Activated T-helper 1 cell treated with anti-CD3 and anti-CD28 coated beads, Interleukin-12 subunit alpha, Interleukin-12 subunit beta, Interleukin-2, Interleukin-4 antibody, amounts not matched to agents 30 ng/mL and 10 ng/mL and 1 ng/mL, durations not matched to agents 14 hours and 24 hours and 36 hours (primary cell): ENCODE measurements at regions not wholly inside any gene's neighbourhood (a gene's known extent, or its start where the extent isn't known, plus 50 kb on each side); places are given as distances from the start of the nearest gene placed in this dataset.
A peak's percentile ranks its signal among the peaks of the same experiment; 100 is the strongest.

Experiments used
- DNase-seq: peaks from one replicate; pipeline ENCODE4 v3.0.0; 2021; ENCODE audit warnings: low spot score
- H3K27ac Mint-ChIP-seq: one replicate; pipeline ENCODE4 v1.8.0; 2021; ENCODE audit warnings: mild to moderate bottlenecking, mixed read lengths
- H3K27me3 Mint-ChIP-seq: one replicate; pipeline ENCODE4 v1.8.0; 2022; ENCODE audit warnings: mild to moderate bottlenecking, moderate library complexity, mixed read lengths; ENCODE audit not compliant: insufficient read depth
- H3K36me3 Mint-ChIP-seq: one replicate; pipeline ENCODE4 v1.8.0; 2021; ENCODE audit warnings: low read depth, mixed read lengths
- H3K4me1 Mint-ChIP-seq: one replicate; pipeline ENCODE4 v1.8.0; 2021; ENCODE audit warnings: low read depth, mixed read lengths
- H3K4me3 Mint-ChIP-seq: one replicate; pipeline ENCODE4 v1.8.0; 2021; ENCODE audit warnings: mild to moderate bottlenecking, moderate library complexity, mixed read lengths
- H3K9me3 Mint-ChIP-seq: one replicate; pipeline ENCODE4 v1.8.0; 2021; ENCODE audit warnings: mixed read lengths
- intact Hi-C: fragments of 100-400 bp; cut with micrococcal nuclease; formaldehyde crosslinking; loops from one replicate; pipeline ENCODE4 v1.15.1; 2024

DNA sequence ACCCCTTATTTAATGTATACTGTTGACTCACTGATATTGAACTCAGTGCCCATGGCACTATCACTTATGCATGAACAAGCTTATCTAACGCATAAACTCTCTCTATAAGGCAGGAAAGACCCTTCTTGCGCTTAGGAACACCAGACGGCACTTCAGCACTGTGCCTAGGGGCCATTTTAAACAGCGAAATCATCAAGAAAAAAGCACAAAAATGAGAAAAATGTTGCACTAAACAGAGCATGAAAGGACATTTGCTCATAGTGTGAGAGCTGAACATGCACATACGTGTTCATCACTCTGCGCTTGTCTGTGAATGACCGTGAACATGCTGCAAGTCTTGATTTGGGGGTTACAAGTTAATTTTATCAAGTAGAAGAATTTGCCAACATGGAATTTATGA, 109.6 kb downstream of the WDR11 start:
- Mint-ChIP-seq H3K4me3 (no peak overlapping the region), H3K9me3 (no peaks in the 10 kb centered on the region), H3K4me1 (no peaks in the 10 kb centered on the region), H3K27me3 (no peaks in the 10 kb centered on the region), H3K36me3 (no peaks in the 10 kb centered on the region), H3K27ac (no peak overlapping the region)
- intact Hi-C loops, result no loop called here
- DNase-seq, result no peak

- Mint-ChIP-seq H3K27ac (no peak overlapping the region), H3K36me3 (no peaks in the 10 kb centered on the region), H3K9me3 (no peaks in the 10 kb centered on the region), H3K27me3 (no peaks in the 10 kb centered on the region), H3K4me3 (no peak overlapping the region), H3K4me1 (no peaks in the 10 kb centered on the region)
- intact Hi-C loops, result no loop called here
- DNase-seq, result no peak
These were observed 110.9 kb downstream of the WDR11 start for GRCh38 chr10:120961795-120962755.

GRCh38 chr10:120962756-120963593, 111.8 kb downstream of the WDR11 start:
- H3K27ac Mint-ChIP-seq, result no peak overlapping the region
- no peaks in the 10 kb centered on the region for H3K4me1 Mint-ChIP-seq
- H3K4me3 Mint-ChIP-seq, result no peak overlapping the region
- no peaks in the 10 kb centered on the region for H3K27me3 Mint-ChIP-seq
- intact Hi-C loops, result no loop called here
- no peaks in the 10 kb centered on the region for H3K36me3 Mint-ChIP-seq
- no peak for DNase-seq
- no peaks in the 10 kb centered on the region for H3K9me3 Mint-ChIP-seq

- H3K27ac Mint-ChIP-seq, result no peak overlapping the region
- H3K4me1 Mint-ChIP-seq, result no peaks in the 10 kb centered on the region
- no peak overlapping the region for H3K4me3 Mint-ChIP-seq
- H3K27me3 Mint-ChIP-seq, result no peaks in the 10 kb centered on the region
- intact Hi-C loops, result no loop called here
- DNase-seq, result no peak
- no peaks in the 10 kb centered on the region for H3K9me3 Mint-ChIP-seq
- H3K36me3 Mint-ChIP-seq, result no peaks in the 10 kb centered on the region
These were observed 112.5 kb downstream of the WDR11 start for GRCh38 chr10:120963594-120964220.

GRCh38 chr10:120966657-120967045, 115.5 kb downstream of the WDR11 start:
- no peaks in the 10 kb centered on the region for H3K27me3 Mint-ChIP-seq
- H3K4me1 Mint-ChIP-seq, result no peaks in the 10 kb centered on the region
- DNase-seq, result no peak
- intact Hi-C loops, result no loop called here
- no peaks in the 10 kb centered on the region for H3K36me3 Mint-ChIP-seq
- no peak overlapping the region for H3K27ac Mint-ChIP-seq
- no peak overlapping the region for H3K4me3 Mint-ChIP-seq
- H3K9me3 Mint-ChIP-seq, result no peaks in the 10 kb centered on the region

DNA sequence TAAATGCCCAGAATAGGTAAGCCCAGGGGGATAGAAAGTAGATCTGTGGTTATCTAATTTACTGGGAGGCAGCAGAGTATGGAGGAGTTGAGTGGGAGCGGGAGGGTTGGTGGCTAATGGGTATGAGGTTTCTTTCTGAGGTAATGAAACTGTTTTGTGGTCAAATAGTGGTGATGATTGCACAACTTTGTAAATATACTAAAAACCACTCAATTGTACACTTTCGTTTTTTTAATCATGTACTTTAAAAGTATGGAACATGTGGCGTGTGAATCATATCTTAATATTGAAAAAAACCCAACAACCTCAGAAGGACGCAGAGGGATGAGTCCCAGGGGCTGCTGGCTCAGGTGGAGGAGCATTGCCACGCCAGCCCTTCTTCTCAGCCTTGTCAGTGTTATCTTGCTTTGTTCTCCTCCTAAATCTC, 118.1 kb downstream of the WDR11 start:
- DNase-seq, result no peak
- Mint-ChIP-seq H3K27me3 (no peaks in the 10 kb centered on the region), H3K4me3 (no peak overlapping the region), H3K27ac (peak overlapping the region; percentile 26), H3K9me3 (no peaks in the 10 kb centered on the region), H3K4me1 (no peaks in the 10 kb centered on the region), H3K36me3 (no peaks in the 10 kb centered on the region)
- intact Hi-C loops, result no loop called here

DNA sequence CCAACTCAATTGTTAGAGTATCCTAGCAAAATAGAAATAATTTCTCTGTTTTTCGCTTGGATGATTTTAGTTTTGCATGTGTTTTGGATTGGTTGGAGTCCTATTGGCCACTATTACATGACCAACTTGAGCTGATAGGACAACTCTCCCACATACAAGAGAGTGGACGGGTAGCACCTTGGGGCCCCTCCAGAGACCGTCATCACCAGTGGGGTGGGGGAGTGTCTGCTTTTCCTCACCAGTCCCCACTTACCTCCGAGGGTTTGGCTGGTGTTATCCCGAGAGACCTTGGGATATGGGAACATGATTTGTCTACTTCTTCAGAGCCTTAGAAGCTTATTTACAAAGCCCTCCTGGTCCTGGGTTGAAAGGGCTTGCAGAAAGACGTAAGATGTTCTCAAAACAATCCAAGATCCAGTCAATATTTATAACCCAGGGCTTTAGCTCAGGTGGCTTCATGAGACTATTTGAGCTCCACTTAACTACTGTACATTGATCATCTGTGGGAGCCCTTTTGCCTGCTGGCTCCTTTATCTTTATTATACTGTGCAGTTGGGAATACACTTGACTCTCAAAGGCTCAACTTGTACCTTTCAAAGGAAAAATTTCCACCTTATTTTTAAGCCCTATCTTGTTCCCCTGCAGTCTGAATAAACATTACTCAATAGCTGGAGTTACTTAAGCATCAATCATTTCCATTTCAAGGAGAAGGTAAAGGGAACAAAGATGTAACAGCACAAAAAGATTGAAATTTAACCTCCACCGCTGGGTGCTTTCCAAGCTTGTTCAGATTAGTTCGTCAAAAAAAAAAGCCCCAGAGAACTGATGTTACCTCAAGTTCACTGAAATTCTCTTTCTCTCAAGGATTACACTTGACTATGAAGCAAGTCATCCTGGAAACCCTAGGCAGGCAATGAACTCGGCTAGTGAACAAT, 119.7 kb downstream of the WDR11 start:
- DNase-seq, result no peak
- Mint-ChIP-seq H3K27ac (no peak overlapping the region), H3K36me3 (no peaks in the 10 kb centered on the region), H3K4me1 (no peaks in the 10 kb centered on the region), H3K9me3 (no peaks in the 10 kb centered on the region), H3K4me3 (no peak overlapping the region), H3K27me3 (no peaks in the 10 kb centered on the region)
- intact Hi-C loops, result no loop called here

- no peaks in the 10 kb centered on the region for H3K27me3 Mint-ChIP-seq
- no peak overlapping the region for H3K4me3 Mint-ChIP-seq
- intact Hi-C loops, result no loop called here
- no peaks in the 10 kb centered on the region for H3K4me1 Mint-ChIP-seq
- no peaks in the 10 kb centered on the region for H3K36me3 Mint-ChIP-seq
- H3K27ac Mint-ChIP-seq, result no peak overlapping the region
- no peak for DNase-seq
- no peaks in the 10 kb centered on the region for H3K9me3 Mint-ChIP-seq
These were observed 120.5 kb downstream of the WDR11 start for GRCh38 chr10:120971671-120972070.

- Mint-ChIP-seq H3K4me1 (no peaks in the 10 kb centered on the region), H3K9me3 (no peaks in the 10 kb centered on the region), H3K36me3 (no peaks in the 10 kb centered on the region), H3K27ac (no peak overlapping the region), H3K4me3 (no peak overlapping the region), H3K27me3 (peaks cover under 1% of the 10 kb centered on the region)
- DNase-seq, result no peak
- intact Hi-C loops, result no loop called here
These were observed 121.1 kb downstream of the WDR11 start for GRCh38 chr10:120972259-120972658.

GRCh38 chr10:120975072-120975867, 124.1 kb downstream of the WDR11 start:
- no peaks in the 10 kb centered on the region for H3K9me3 Mint-ChIP-seq
- peaks cover 18% of the 10 kb centered on the region for H3K27me3 Mint-ChIP-seq
- intact Hi-C loops, result no loop called here
- H3K36me3 Mint-ChIP-seq, result no peaks in the 10 kb centered on the region
- no peak overlapping the region for H3K4me3 Mint-ChIP-seq
- no peak for DNase-seq
- H3K27ac Mint-ChIP-seq, result no peak overlapping the region
- H3K4me1 Mint-ChIP-seq, result no peaks in the 10 kb centered on the region

GRCh38 chr10:120975868-120976225, 124.7 kb downstream of the WDR11 start:
- H3K4me3 Mint-ChIP-seq, result no peak overlapping the region
- no peaks in the 10 kb centered on the region for H3K36me3 Mint-ChIP-seq
- no peak for DNase-seq
- intact Hi-C loops, result no loop called here
- H3K9me3 Mint-ChIP-seq, result no peaks in the 10 kb centered on the region
- peaks cover 22% of the 10 kb centered on the region for H3K27me3 Mint-ChIP-seq
- no peaks in the 10 kb centered on the region for H3K4me1 Mint-ChIP-seq
- H3K27ac Mint-ChIP-seq, result no peak overlapping the region
